Muscle layer of colon (tissue), 2 donors: ENCODE measurements at regions not wholly inside any gene's neighbourhood (a gene's known extent, or its start where the extent isn't known, plus 50 kb on each side); places are given as distances from the start of the nearest gene placed in this dataset.

Experiments
- H3K27ac ChIP-seq: one replicate; pipeline ENCODE4 v1.7.0; 2013; ENCODE audit warnings: low read depth, mild to moderate bottlenecking, low read length, moderate library complexity
- H3K27me3 ChIP-seq, 2 donors: one replicate each; pipeline ENCODE4 v1.7.0; 2013; ENCODE audit warnings: low read length in 2 of 2, mild to moderate bottlenecking in 2 of 2; ENCODE audit not compliant: insufficient read depth in 2 of 2, control insufficient read depth in 1 of 2
- H3K36me3 ChIP-seq: one replicate; pipeline ENCODE4 v1.7.0; 2013; ENCODE audit warnings: mild to moderate bottlenecking, low read length; ENCODE audit not compliant: insufficient read depth
- H3K4me1 ChIP-seq: one replicate; pipeline ENCODE4 v1.7.0; 2013; ENCODE audit warnings: mild to moderate bottlenecking, low read length; ENCODE audit not compliant: insufficient read depth
- H3K4me3 ChIP-seq, 2 donors: one replicate each; pipeline ENCODE4 v1.7.0; 2013; ENCODE audit warnings: low read length in 2 of 2, low read depth in 1 of 2, mild to moderate bottlenecking in 1 of 2, moderate library complexity in 1 of 2
- H3K9ac ChIP-seq: one replicate; pipeline ENCODE4 v1.7.0; 2013; ENCODE audit warnings: low read length
- H3K9me3 ChIP-seq: one replicate; pipeline ENCODE4 v1.7.0; 2013; ENCODE audit warnings: mild to moderate bottlenecking, low read length
- donor health status: abdominal sarcoma.
- donor health status: Adenocarcinoma of cecum.

DNA sequence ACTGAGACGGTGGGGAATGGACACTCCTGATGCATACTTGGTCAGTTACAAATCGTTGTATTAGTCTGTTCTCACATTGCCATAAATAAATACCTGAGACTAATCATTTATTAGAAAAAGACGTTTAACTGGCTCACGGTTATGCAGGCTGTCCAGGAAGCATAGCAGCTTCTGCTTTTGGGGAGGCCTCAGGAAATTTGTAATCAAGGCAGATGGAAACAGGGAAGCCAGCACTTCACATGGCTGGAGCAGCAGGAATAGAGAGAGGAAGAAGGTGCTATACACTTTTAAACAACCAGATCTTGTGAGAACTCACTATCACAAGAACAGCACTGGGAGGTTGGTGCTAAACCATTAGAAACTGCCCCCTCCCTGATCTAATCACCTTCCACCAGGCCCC lies 418.2 kb downstream of the FLRT2 start:
- no peaks in the 10 kb centered on the region for H3K4me1 ChIP-seq
- no peaks in the 10 kb centered on the region for H3K27me3 ChIP-seq
- H3K27ac ChIP-seq: no peak overlapping the region
- H3K9ac ChIP-seq: no peak overlapping the region
- H3K36me3 ChIP-seq: no peaks in the 10 kb centered on the region
- no peaks in the 10 kb centered on the region for H3K9me3 ChIP-seq
- H3K4me3 ChIP-seq: no peak overlapping the region

DNA sequence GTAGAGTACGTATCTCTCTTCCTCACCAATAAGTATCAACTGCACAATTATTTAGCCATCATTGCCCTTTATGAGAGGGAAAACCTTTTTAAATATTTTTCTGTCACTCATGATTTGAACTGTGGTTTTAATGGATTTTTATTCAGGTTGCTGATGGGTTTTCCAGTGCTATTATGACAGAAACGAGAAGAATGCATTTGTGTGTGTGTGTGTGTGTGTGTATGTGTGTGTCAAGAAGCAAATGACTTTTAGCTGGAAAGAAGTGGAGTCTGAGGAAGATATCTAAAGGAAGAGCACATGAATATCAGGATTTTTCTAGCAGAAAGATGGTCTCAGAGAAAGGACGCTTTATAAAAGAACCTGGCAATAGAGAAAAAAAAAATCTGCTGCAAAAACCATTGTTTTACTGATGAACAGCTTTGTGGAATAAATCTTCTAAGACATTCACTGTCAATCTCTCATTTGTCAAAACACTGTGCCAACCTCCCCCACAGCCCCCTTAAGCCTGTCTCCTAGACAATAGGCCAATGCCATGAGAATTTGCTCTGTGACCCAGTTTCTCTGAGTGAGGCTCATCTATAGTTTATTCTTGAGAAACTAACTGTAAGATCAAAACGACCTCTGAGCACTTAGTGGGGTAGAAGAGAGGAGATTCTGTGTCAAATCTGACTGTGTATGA lies 417.7 kb downstream of the FLRT2 start:
- Histone ChIP-seq H3K36me3 (no peaks in the 10 kb centered on the region), H3K4me1 (no peaks in the 10 kb centered on the region), H3K27me3 (no peaks in the 10 kb centered on the region), H3K4me3 (no peak overlapping the region), H3K27ac (no peak overlapping the region), H3K9me3 (no peaks in the 10 kb centered on the region), H3K9ac (no peak overlapping the region)

GRCh38 chr14:85943192-85943591 lies 413.2 kb downstream of the FLRT2 start:
- H3K9me3 ChIP-seq: peaks cover 4% of the 10 kb centered on the region
- H3K4me1 ChIP-seq: no peaks in the 10 kb centered on the region
- H3K27ac ChIP-seq: no peak overlapping the region
- H3K9ac ChIP-seq: no peak overlapping the region
- no peaks in the 10 kb centered on the region for H3K36me3 ChIP-seq
- H3K4me3 ChIP-seq: no peak overlapping the region
- no peaks in the 10 kb centered on the region for H3K27me3 ChIP-seq

- H3K9me3 ChIP-seq: peaks cover 5% of the 10 kb centered on the region
- H3K9ac ChIP-seq: no peak overlapping the region
- H3K36me3 ChIP-seq: no peaks in the 10 kb centered on the region
- no peaks in the 10 kb centered on the region for H3K27me3 ChIP-seq
- no peaks in the 10 kb centered on the region for H3K4me1 ChIP-seq
- peak overlapping the region in 1 of 2 donors; percentile 52 for H3K4me3 ChIP-seq
- H3K27ac ChIP-seq: no peak overlapping the region
Observed at GRCh38 chr14:85934886-85935254, 404.9 kb downstream of the FLRT2 start.

DNA sequence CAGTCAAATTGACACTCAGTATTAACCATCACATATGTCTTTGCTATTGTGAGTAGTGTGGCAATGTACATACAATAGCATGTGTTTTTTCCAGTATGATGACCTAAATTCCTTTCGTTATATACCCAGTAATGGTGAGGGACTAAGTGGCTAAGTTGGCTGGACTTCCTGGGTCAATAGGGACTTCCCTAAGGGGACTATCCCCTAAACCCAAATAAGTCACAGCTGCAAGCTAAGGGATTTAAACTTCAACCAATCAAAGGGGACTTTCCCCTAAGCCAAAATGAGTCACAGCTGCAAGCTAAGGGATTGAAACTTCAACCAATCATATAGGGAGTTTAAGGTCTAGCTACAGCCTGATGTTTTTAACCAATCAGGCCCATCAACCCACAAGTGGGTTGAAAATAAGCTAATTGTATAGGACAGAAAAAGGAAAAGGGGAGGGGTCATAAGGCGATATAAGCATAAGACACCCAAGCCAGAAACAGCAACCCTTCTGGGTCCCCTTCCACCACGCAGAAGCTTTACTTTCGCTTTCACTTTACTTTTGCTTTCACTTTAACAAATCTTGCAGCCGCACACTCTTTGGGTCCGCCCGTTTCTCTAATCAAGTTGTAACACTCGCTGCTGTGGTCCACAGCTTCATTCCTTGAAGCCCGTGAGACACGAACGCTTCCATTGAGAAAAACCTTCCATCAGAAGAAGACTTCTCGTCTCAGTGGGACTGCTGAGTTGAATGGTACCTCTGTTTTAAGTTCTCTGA lies 404.4 kb downstream of the FLRT2 start:
- Histone ChIP-seq H3K27me3 (no peaks in the 10 kb centered on the region), H3K9ac (no peak overlapping the region), H3K4me3 (peak overlapping the region in 1 of 2 donors; percentile 52), H3K27ac (no peak overlapping the region), H3K4me1 (no peaks in the 10 kb centered on the region), H3K9me3 (peaks cover 5% of the 10 kb centered on the region), H3K36me3 (no peaks in the 10 kb centered on the region)

- no peak overlapping the region for H3K4me3 ChIP-seq
- no peaks in the 10 kb centered on the region for H3K36me3 ChIP-seq
- no peaks in the 10 kb centered on the region for H3K9me3 ChIP-seq
- no peaks in the 10 kb centered on the region for H3K4me1 ChIP-seq
- no peak overlapping the region for H3K27ac ChIP-seq
- H3K27me3 ChIP-seq: no peaks in the 10 kb centered on the region
- no peak overlapping the region for H3K9ac ChIP-seq
Observed at GRCh38 chr14:85921241-85921640, 391.3 kb downstream of the FLRT2 start.

DNA sequence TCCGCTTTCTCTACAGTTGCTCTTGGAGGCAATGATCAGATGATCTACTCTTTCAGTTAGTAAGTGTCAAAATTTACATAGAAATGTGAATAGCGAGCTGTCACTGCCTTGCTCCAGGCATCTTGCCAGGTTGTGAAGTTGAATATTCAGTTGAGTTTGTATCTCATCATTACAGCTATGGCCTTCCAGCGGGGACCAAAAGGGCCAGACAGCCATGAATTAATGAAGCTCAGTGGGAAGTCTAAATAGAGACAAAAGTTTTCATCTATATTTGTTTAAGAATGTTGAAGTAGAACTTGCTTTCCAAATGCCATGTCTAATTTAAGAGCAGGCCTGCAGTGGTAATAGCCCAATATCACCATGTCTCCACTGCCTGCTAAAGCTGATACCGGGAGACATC lies 387.8 kb downstream of the FLRT2 start:
- Histone ChIP-seq H3K4me3 (no peak overlapping the region), H3K36me3 (no peaks in the 10 kb centered on the region), H3K9ac (no peak overlapping the region), H3K27ac (no peak overlapping the region), H3K9me3 (no peaks in the 10 kb centered on the region), H3K27me3 (no peaks in the 10 kb centered on the region), H3K4me1 (no peaks in the 10 kb centered on the region)

- H3K27ac ChIP-seq: no peak overlapping the region
- H3K4me1 ChIP-seq: no peaks in the 10 kb centered on the region
- H3K27me3 ChIP-seq: no peaks in the 10 kb centered on the region
- no peaks in the 10 kb centered on the region for H3K36me3 ChIP-seq
- H3K9me3 ChIP-seq: no peaks in the 10 kb centered on the region
- no peak overlapping the region for H3K4me3 ChIP-seq
- no peak overlapping the region for H3K9ac ChIP-seq
Observed at GRCh38 chr14:85915711-85916110, 385.8 kb downstream of the FLRT2 start.

- Histone ChIP-seq H3K4me1 (no peaks in the 10 kb centered on the region), H3K9ac (no peak overlapping the region), H3K27me3 (no peaks in the 10 kb centered on the region), H3K27ac (no peak overlapping the region), H3K9me3 (no peaks in the 10 kb centered on the region), H3K36me3 (no peaks in the 10 kb centered on the region), H3K4me3 (no peak overlapping the region)
Observed at GRCh38 chr14:85912141-85912540, 382.2 kb downstream of the FLRT2 start.

DNA sequence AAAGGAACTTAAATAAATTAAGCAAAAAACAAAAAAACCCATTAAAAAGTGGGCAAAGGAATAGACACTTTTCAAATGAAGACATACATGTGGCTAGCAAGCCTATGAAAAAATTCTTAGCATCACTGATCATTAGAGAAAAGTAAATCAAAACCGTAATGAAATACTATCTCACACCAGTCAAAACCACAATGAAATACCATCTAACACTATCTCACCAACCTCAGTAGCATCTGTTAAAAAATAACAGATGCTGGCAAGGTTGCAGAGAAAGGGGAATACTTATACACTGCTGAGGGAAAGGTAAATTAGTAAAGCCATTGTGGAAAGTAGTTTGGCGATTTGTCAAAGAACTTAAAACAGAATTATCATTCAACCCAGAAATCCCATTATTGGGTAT lies 381.1 kb downstream of the FLRT2 start:
- Histone ChIP-seq H3K36me3 (no peaks in the 10 kb centered on the region), H3K9me3 (no peaks in the 10 kb centered on the region), H3K4me3 (no peak overlapping the region), H3K9ac (no peak overlapping the region), H3K27me3 (no peaks in the 10 kb centered on the region), H3K27ac (no peak overlapping the region), H3K4me1 (no peaks in the 10 kb centered on the region)

DNA sequence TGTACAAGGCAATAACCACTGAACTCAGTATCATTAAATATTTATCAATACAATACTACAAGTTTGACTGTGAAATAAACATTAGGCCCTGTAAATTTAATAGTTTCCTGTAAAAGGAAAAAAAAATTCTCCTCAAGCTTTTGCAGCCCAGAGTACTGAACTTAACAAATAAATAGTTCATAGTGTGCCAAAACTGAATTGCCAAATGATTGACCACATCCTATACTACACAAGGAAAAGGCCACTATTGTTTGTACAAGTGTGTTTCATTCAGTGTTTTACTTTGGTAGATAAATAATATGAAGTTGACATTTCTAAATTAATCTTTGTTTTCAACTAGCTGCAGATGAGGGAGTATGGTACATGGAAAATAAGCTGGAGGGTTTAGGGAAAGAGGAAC lies 379.6 kb downstream of the FLRT2 start:
- Histone ChIP-seq H3K9me3 (no peaks in the 10 kb centered on the region), H3K4me3 (no peak overlapping the region), H3K4me1 (no peaks in the 10 kb centered on the region), H3K36me3 (no peaks in the 10 kb centered on the region), H3K9ac (no peak overlapping the region), H3K27ac (no peak overlapping the region), H3K27me3 (no peaks in the 10 kb centered on the region)

GRCh38 chr14:85907536-85907935 lies 377.6 kb downstream of the FLRT2 start:
- no peaks in the 10 kb centered on the region for H3K9me3 ChIP-seq
- H3K9ac ChIP-seq: no peak overlapping the region
- no peaks in the 10 kb centered on the region for H3K27me3 ChIP-seq
- H3K27ac ChIP-seq: no peak overlapping the region
- H3K4me3 ChIP-seq: no peak overlapping the region
- H3K36me3 ChIP-seq: no peaks in the 10 kb centered on the region
- no peaks in the 10 kb centered on the region for H3K4me1 ChIP-seq
